GM18867 (cell line): ENCODE measurements at regions not wholly inside any gene's neighbourhood (a gene's known extent, or its start where the extent isn't known, plus 50 kb on each side); places are given as distances from the start of the nearest gene placed in this dataset.

ENCODE experiments used
- ATAC-seq: cut with Tn5 transposase; IDR thresholded peaks from one replicate; pipeline ENCODE4 v1.9.1; 2021; ENCODE audit warnings: mild to moderate bottlenecking, moderate library complexity; ENCODE audit not compliant: unreplicated experiment

- no peak for ATAC-seq
Observed at GRCh38 chr15:85889956-85890619, 95.4 kb upstream of the KLHL25 start.

GRCh38 chr15:85890620-85890980 lies 95.9 kb upstream of the KLHL25 start:
- no peak for ATAC-seq

GRCh38 chr15:85891470-85891869 lies 96.7 kb upstream of the KLHL25 start:
- ATAC-seq = no peak

- ATAC-seq = no peak
Observed at GRCh38 chr15:85892232-85892631, 97.5 kb upstream of the KLHL25 start.

GRCh38 chr15:85897207-85897894 lies 102.6 kb upstream of the KLHL25 start:
- ATAC-seq = no peak

GRCh38 chr15:85897895-85898717 lies 103.4 kb upstream of the KLHL25 start:
- no peak for ATAC-seq

GRCh38 chr15:85899927-85900326 lies 105.2 kb upstream of the KLHL25 start:
- ATAC-seq = no peak

GRCh38 chr15:85905751-85906450 lies 111.2 kb upstream of the KLHL25 start:
- no peak for ATAC-seq

- ATAC-seq = no peak
Observed at GRCh38 chr15:85906640-85907039, 111.9 kb upstream of the KLHL25 start.

- no peak for ATAC-seq
Observed at GRCh38 chr15:85910834-85911233, 116.1 kb upstream of the KLHL25 start.

GRCh38 chr15:85913461-85913860 lies 118.7 kb upstream of the KLHL25 start:
- no peak for ATAC-seq

- ATAC-seq = no peak
Observed at GRCh38 chr15:85920956-85921355, 126.2 kb upstream of the KLHL25 start.

GRCh38 chr15:85924088-85924487 lies 129.4 kb upstream of the KLHL25 start:
- ATAC-seq = no peak

- no peak for ATAC-seq
Observed at GRCh38 chr15:85925649-85926237, 131.0 kb upstream of the KLHL25 start.

GRCh38 chr15:85926834-85927233 lies 132.1 kb upstream of the KLHL25 start:
- ATAC-seq = no peak

- no peak for ATAC-seq
Observed at GRCh38 chr15:85927931-85928537, 133.3 kb upstream of the KLHL25 start.

GRCh38 chr15:85929786-85930185 lies 135.1 kb upstream of the KLHL25 start:
- no peak for ATAC-seq

GRCh38 chr15:85932391-85932790 lies 137.7 kb upstream of the KLHL25 start:
- ATAC-seq = no peak

GRCh38 chr15:85934691-85935090 lies 140.0 kb upstream of the KLHL25 start:
- ATAC-seq = no peak

GRCh38 chr15:85935182-85935581 lies 140.5 kb upstream of the KLHL25 start:
- no peak for ATAC-seq
